ENCODE measurements at regions not wholly inside any gene's neighbourhood (a gene's known extent, or its start where the extent isn't known, plus 50 kb on each side); places are given as distances from the start of the nearest gene placed in this dataset.

DNA sequence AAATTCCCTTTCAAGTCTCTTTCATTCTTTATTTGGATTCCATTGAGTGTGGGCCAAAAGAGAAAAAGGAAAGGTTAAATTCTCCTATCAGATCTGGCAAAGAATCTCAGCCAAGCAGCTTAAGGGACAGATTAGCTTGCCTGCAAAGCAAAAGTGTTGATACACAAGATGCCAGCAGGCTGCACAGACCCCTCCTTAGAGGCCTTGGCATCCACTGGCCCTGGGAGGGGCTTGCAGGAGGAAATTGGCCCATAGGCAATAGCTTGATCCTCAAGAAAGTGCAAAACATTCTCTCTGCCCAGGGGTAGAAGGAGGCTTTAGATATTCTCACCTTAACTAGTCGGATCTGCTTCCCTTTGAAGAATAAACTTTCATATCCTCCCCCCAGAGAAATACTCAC lies 300.4 kb upstream of the CPEB2 start:
- no peak for DNase-seq (ENCODE audit: low read depth)

DNA sequence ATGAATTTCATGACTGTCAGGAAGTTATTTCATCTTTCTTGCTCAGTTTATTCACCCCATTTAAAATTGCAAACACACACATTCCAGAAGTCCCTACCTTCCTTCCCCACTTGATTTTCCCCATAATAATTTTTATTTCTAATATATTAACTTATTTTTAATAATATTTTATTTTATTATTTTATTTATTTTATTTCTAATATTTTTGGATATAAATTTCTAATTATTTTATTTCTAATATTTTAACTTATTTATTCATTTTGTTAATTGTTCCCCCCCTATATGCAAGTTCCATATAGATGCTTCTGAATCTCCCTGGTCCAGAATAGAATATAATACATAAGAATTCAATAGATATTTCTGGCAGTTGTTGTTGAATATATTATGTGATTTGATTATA lies 293.7 kb upstream of the CPEB2 start:
- DNase-seq (ENCODE audit: low read depth) = no peak

DNA sequence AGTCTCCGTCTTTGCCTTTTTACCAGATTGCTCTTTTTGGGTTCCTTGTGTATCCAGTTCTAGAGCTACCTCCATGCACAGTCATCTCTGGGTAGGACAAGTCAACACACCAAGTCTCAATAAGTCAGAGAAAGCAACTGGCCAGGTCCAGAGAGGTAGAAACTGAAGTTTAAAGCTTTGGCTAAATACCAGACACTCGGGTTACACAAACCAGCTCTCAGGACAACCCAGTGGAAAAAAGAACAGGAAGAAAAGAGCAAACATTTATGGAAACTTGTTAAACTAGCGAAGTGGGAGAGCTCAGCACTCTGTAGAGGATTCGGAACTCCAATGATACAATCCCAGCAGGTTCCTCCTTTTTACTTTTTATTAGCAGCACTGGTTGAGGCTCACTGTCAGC lies 291.0 kb upstream of the CPEB2 start:
- no peak for DNase-seq (ENCODE audit: low read depth)

- DNase-seq (ENCODE audit: low read depth) = no peak
These were observed 285.6 kb upstream of the CPEB2 start for GRCh38 chr4:14716691-14717090.

DNA sequence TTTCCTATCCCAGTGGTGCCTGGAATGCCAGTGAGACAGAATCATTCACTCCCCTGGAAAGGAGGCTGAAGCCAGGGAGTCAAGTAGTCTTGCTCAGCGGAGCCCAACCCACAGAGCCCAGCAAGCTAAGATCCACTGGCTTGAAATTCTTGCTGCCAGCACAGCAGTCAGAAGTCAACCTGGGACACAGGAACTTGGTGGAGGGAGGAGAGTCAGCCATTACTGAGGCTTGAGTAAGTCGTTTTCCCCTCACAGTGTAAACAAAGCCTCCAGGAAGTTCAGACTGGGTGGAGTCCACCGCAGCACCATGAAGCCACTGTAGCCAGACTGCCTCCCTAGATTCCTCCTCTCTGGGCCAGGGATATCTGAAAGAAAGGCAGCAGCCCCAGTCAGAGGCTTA lies 283.2 kb upstream of the CPEB2 start:
- peak; percentile 39 for DNase-seq (ENCODE audit: low read depth)

DNA sequence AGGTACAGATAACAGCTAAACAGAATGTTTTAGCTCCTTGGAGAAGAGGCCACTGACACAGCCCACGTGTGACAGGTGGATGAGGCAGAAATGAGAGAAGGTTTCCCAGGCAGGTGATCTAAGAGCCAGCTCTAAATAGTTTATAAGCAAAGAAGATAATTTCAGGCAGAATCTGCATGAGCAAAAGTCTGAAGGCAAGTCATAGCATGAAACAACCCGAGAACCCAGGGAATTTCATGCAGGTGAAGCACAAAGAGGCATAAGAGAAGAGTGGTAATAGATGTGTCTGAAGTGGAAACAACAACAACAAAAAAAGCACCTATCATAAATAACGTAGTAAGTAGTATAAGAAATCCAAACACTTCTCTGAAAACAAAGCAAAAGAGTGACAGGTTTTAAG lies 275.8 kb upstream of the CPEB2 start:
- DNase-seq (ENCODE audit: low read depth) = no peak

DNA sequence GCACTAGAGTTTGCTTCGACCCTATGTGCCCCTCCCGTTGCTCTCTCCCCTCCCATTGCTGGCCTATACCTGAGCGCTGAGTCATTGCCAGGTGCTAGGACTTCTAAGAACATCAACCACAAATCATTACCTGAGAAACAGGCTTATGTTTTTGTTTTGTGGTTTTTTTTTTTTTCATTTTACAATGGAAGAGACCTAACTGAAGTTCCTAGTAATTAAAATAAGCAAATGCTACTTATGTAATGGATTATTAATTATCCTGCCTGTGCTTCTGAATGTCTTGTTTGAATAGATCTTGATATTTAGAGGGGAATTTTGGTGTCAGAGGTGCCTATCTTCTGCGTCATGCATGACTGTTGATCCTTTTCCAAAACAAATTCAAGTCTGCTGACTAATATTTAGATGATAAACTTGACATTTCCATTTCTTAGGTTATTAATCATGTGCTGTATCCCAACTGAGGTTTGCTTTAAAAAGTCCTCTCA lies 275.4 kb upstream of the CPEB2 start:
- peak; percentile 59 for DNase-seq (ENCODE audit: low read depth)

DNA sequence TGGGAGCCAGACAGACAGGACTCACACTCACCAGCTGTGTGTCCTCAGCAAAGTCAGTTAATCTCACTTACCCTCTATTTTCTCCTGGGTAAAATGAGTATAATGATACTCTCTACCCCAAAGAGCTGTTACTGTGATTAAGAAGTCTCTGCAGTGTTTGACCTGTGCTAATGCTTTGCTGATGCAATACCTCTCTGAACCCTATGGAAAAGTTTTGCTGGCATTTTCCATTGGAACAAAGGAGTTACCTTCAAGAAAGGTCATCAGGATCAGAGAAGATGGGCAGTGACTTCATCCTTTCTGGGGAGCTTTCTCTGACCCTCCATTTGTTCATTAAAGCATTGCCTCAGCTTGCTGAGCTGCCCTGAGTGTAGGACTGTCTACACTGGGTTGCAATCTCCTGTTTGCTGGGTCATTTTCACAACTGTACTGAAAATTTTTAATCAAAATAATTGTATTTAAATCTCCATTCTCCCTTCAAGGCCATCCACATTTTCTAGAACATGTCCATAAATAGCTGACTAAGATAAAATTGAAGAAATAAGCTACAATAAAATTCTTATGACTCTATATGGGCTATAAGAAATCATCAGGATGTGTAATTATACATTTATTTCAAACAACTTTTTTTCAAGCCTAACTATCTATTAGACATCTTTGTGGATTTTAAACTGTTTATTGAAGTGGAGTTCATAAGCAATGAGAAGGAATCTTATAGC lies 272.8 kb upstream of the CPEB2 start:
- DNase-seq (ENCODE audit: low read depth) = no peak

- no peak for DNase-seq (ENCODE audit: low read depth)
These were observed 260.2 kb upstream of the CPEB2 start for GRCh38 chr4:14742054-14742453.

DNA sequence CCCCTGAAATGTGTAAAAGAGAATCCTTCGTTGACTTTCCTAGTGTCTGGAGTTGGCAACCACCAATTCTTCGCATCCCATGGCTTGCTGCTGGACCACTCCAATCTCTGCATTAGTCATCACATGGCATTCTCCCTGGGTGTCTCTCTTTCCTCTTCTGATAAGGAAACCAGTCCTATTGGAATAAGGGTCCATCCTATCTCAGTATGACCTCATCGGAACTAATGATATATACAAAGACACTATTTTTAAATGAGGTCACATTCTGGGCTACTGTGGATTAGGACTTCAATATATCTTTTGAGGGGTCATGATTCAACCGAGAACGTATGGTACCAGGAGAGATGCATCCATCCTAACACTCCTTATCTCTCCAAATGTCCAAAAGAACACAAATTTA lies 259.1 kb upstream of the CPEB2 start:
- DNase-seq (ENCODE audit: low read depth) = no peak

GRCh38 chr4:14743601-14744000 lies 258.7 kb upstream of the CPEB2 start:
- no peak for DNase-seq (ENCODE audit: low read depth)

GRCh38 chr4:14744346-14744745 lies 257.9 kb upstream of the CPEB2 start:
- no peak for DNase-seq (ENCODE audit: low read depth)

DNA sequence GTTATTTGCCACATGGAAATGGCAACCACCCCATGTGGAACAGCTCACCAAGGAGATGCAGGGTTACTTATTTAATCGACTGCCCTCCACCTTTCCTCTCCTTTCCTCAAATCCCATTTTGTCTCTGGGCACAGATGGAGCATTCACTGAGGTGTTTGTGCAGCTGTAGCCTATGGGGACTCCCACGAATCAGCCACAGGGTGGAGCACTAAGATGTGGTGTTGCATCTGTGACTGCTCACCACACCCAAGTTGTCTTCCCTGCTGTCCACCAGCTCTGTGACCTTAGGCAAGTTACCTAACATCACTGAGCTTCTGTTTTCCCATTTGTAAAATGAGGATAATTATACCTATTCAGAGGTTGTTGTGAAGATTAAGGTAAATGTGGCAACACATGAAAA lies 252.4 kb upstream of the CPEB2 start:
- DNase-seq (ENCODE audit: low read depth) = peak; percentile 29

DNA sequence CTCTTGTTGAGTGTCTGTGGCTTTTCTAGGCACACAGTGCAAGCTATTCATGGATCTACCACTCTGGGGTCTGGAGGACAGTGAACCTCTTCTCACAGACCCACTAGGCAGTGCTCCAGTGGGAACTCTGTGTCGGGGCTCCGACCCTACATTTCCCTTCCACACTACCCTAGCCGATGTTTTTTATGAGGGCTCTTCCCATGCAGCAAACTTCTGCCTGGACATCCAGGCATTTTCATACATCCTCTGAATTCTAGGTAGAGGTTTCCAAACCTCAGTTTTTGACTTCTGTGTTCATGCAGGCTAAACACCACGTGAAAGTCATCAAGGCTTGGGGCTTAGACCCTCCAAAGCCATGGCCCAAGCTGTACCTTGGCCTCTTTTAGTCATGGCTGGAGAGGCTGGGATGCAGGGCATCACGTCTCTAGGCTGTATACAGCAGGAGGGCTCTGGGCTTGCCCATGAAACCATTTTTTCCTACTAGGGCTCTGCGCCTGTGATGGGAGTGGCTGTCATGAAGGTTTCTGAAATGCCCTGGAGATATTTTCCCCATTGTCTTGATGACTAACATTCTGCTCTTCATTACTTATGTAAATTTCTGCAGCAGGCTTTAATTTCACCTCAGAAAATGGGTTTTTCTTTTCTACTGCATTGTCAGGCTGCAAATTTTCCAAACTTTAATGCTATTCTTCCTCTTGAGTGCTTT lies 249.8 kb upstream of the CPEB2 start:
- no peak for DNase-seq (ENCODE audit: low read depth)

DNA sequence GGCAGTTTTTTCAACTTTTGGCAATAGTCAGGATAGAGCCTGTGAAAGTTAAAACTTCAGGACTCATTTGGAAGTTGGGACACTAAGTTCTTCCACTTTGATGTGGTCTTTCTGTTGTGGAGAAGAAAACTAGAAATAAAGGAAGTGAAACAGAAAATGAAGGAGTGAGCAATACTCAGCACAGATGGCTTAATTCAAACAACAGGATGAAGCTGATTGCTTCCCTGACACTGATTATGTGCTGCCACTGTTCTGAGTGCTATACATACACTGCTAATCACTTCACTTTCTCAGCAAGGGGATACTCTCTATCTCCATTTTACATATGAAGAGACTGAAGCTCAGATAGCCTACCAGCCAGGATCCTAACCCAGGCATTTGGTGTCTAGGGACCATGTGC lies 235.1 kb upstream of the CPEB2 start:
- DNase-seq (ENCODE audit: low read depth) = no peak

DNA sequence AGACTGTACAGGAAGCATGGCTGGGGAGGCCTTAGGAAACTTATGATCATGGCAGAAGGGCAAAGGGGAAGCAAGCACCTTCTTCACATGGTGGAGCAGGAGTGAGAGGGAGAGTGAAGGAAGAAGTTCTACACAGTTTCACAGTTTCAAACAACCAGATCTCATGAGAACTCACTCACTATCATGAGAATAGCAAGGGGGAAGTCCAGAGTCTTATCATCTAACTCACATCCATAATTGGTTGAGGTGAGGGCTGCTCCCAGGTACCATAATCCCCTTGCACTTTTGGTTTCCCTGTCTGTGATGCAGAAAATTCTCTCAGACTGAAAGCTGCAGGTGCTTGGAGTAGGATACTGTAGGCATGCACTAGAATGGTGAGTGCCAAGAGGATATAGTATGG lies 233.8 kb upstream of the CPEB2 start:
- DNase-seq (ENCODE audit: low read depth) = no peak

DNA sequence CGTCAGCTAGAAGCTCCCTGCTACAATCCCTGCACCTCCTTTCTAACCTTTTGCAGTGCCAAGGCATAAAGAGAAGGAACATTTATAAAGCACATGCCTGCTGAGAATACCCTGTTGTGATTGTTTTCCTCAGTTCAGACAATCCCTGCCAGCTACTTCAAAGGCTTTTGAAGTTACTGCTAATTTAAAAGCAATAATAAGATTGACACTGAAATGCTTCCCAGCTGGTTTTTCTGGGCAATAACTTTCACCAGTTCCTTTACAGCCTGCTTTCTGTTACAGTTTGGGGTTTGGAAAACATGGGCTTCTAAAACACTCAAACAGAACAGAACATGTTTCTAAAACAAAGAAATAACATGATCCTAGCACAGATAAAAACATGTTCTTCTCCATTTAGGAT lies 232.3 kb upstream of the CPEB2 start:
- DNase-seq (ENCODE audit: low read depth) = no peak

DNA sequence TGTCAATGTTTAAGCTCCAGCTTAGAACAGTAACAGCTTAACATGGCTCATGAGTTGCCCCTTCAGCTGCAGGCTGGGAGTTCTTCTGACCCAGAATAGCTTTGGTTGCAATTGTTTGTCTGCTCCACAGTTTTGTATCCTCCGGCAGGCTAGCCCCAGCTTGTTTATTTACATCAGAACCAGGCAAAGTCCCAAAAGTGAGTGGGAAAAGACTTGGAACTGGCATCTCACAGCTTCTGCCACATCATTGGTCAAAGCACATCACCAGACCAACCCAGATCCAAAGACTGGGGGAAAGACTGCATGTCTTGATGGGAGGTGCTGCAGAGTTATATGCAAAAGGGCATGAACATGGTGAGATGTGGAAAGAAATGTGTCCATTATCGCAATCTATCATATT lies 231.2 kb upstream of the CPEB2 start:
- DNase-seq (ENCODE audit: low read depth) = no peak

- no peak for DNase-seq (ENCODE audit: low read depth)
These were observed 230.6 kb upstream of the CPEB2 start for GRCh38 chr4:14771504-14772175.

- DNase-seq (ENCODE audit: low read depth) = no peak
These were observed 229.9 kb upstream of the CPEB2 start for GRCh38 chr4:14772388-14772787.

- DNase-seq (ENCODE audit: low read depth) = peak; percentile 30
These were observed 219.0 kb upstream of the CPEB2 start for GRCh38 chr4:14783011-14783877.

- DNase-seq (ENCODE audit: low read depth) = no peak
These were observed 215.1 kb upstream of the CPEB2 start for GRCh38 chr4:14787221-14787620.
